BLaER1 (cell line): ENCODE measurements at regions not wholly inside any gene's neighbourhood (a gene's known extent, or its start where the extent isn't known, plus 50 kb on each side); places are given as distances from the start of the nearest gene placed in this dataset.
"Not testable (repeated sequence)": the region's sequence is repeated elsewhere in the genome, so short reads cannot be mapped to it uniquely, and the experiment has no call there.

Source experiments
- H3K27ac ChIP-seq: shearing (Covaris generic); formaldehyde crosslinking; 2 replicates; pipeline ENCODE4 v1.8.1; 2022
- H3K27me3 ChIP-seq: shearing (Covaris generic); formaldehyde crosslinking; 2 replicates; pipeline ENCODE4 v1.8.1; 2022
- H3K36me3 ChIP-seq: shearing (Covaris generic); formaldehyde crosslinking; 2 replicates; pipeline ENCODE4 v1.8.1; 2022
- H3K4me1 ChIP-seq: shearing (Covaris generic); formaldehyde crosslinking; 2 replicates; pipeline ENCODE4 v1.8.1; 2022
- H3K4me2 ChIP-seq: shearing (Covaris generic); formaldehyde crosslinking; 2 replicates; pipeline ENCODE4 v1.8.1; 2022
- H3K4me3 ChIP-seq: shearing (Covaris generic); formaldehyde crosslinking; 2 replicates; pipeline ENCODE4 v1.8.1; 2022
- H3K9ac ChIP-seq: shearing (Covaris generic); formaldehyde crosslinking; 2 replicates; pipeline ENCODE4 v1.8.1; 2022
- H3K9me3 ChIP-seq: shearing (Covaris generic); formaldehyde crosslinking; 2 replicates; pipeline ENCODE4 v1.8.1; 2022
- H4K20me1 ChIP-seq: shearing (Covaris generic); formaldehyde crosslinking; 2 replicates; pipeline ENCODE4 v1.8.1; 2022
- Cebpa-rat ChIP-seq: shearing (Covaris generic); IDR thresholded peaks from 2 replicates; pipeline ENCODE4 v1.8.1; 2022

DNA sequence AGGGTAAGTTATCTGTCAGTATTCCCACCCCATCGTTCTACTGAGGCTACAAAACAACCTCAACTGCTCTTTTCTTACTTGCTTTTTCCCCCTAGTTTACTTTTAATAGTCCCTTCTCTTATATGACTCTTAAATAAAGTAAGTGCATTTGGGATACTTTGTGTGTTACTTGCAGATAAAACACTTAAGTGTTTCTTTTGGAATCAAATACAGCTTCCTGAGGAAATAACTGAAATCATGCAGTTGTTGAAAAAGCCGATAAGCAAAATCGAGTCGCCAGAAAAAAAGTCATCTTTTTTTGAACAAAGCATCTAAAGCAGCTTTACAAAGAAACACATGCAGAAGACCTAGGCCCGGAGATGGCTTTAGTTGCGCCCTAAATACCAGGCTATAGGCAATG is 53.5 kb upstream of the EPB41L4A start:
- no peak overlapping the region for H3K4me3 ChIP-seq
- no peaks in the 10 kb centered on the region for H3K36me3 ChIP-seq
- H3K9ac ChIP-seq, result no peak overlapping the region
- H3K4me1 ChIP-seq, result no peaks in the 10 kb centered on the region
- no peaks in the 10 kb centered on the region for H3K9me3 ChIP-seq
- H4K20me1 ChIP-seq, result no peaks in the 10 kb centered on the region
- TF ChIP-seq Cebpa-rat, result no peak
- H3K4me2 ChIP-seq, result no peak overlapping the region
- no peaks in the 10 kb centered on the region for H3K27me3 ChIP-seq
- H3K27ac ChIP-seq, result no peak overlapping the region

DNA sequence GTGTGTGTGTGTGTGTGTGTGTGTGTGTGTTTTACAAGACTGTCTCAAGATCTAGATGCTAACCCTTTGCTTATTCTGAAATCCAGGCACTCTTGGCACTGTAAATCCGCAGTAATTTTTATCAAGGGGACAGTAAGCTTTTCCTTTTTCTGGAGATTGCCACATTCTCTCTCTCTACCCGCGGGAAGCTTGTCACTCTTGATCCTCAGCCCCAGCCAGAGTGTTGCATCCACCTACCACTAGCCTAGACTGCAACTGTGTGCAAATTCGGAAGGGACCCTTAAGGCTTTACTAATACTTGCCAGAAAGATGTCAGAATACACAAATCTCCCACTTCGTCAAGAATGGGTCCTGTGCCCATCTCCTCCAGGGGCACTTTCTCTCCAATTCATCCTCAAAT is 54.9 kb upstream of the EPB41L4A start:
- no peaks in the 10 kb centered on the region for H3K9me3 ChIP-seq
- H3K4me3 ChIP-seq, result no peak overlapping the region
- H3K4me1 ChIP-seq, result no peaks in the 10 kb centered on the region
- no peaks in the 10 kb centered on the region for H4K20me1 ChIP-seq
- no peak overlapping the region for H3K27ac ChIP-seq
- H3K9ac ChIP-seq, result no peak overlapping the region
- no peak for TF ChIP-seq Cebpa-rat
- no peak overlapping the region for H3K4me2 ChIP-seq
- H3K36me3 ChIP-seq, result no peaks in the 10 kb centered on the region
- H3K27me3 ChIP-seq, result no peaks in the 10 kb centered on the region

GRCh38 chr5:112475747-112476365 is 56.8 kb upstream of the EPB41L4A start:
- TF ChIP-seq Cebpa-rat, result no peak
- Histone ChIP-seq H3K4me3 (no peak overlapping the region), H3K4me1 (no peaks in the 10 kb centered on the region), H3K9ac (no peak overlapping the region), H4K20me1 (no peaks in the 10 kb centered on the region), H3K36me3 (no peaks in the 10 kb centered on the region), H3K9me3 (no peaks in the 10 kb centered on the region), H3K27ac (no peak overlapping the region), H3K4me2 (no peak overlapping the region), H3K27me3 (no peaks in the 10 kb centered on the region)

- H4K20me1 ChIP-seq, result no peaks in the 10 kb centered on the region
- no peaks in the 10 kb centered on the region for H3K36me3 ChIP-seq
- H3K9ac ChIP-seq, result no peak overlapping the region
- H3K4me2 ChIP-seq, result no peak overlapping the region
- no peaks in the 10 kb centered on the region for H3K4me1 ChIP-seq
- no peak overlapping the region for H3K27ac ChIP-seq
- no peaks in the 10 kb centered on the region for H3K9me3 ChIP-seq
- H3K4me3 ChIP-seq, result no peak overlapping the region
- TF ChIP-seq Cebpa-rat, result no peak
- no peaks in the 10 kb centered on the region for H3K27me3 ChIP-seq
Observed at GRCh38 chr5:112479418-112479817, 60.3 kb upstream of the EPB41L4A start.

DNA sequence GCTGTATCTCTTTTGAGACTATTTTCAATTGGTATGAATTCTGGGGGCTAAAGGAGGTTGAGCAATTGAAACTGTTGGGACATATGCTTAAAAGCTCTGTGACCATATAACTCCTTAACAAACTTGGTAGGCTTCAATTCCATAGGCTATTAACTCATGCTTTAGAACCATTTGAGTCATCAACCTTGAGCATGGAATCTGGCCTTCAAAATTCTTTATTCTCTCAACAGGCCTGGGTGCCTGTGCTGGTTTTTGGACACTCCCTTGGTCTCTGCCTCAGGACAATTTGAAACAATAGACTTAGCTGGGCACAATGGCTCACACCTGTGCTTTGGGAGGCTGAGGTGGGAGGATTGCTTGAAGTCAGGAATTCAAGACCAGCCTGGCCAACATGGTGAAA is 61.4 kb upstream of the EPB41L4A start:
- Histone ChIP-seq H3K9me3 (no peaks in the 10 kb centered on the region), H4K20me1 (no peaks in the 10 kb centered on the region), H3K9ac (no peak overlapping the region), H3K4me2 (no peak overlapping the region), H3K27ac (no peak overlapping the region), H3K36me3 (no peaks in the 10 kb centered on the region), H3K4me3 (no peak overlapping the region), H3K27me3 (no peaks in the 10 kb centered on the region), H3K4me1 (no peaks in the 10 kb centered on the region)
- no peak for TF ChIP-seq Cebpa-rat

DNA sequence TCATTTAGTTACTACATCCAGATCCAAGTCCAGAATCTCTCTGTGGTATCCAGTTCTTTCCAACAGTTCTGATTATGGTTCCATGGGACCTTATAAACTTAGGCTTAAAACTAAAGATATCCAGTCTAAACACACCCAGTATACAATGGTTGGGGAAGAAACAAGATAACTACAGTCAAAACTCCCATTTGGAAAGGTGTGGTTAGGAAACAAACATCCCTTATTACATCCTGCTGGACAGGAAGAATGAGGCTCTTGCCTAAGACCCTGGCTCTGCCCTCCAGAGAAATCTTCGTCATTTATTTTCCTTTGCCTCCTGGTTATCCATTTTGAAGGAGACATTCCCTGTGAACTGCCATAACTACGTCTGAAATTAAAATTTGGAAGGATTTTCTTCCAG is 64.6 kb upstream of the EPB41L4A start:
- no peak overlapping the region for H3K9ac ChIP-seq
- H3K27me3 ChIP-seq, result no peaks in the 10 kb centered on the region
- no peaks in the 10 kb centered on the region for H4K20me1 ChIP-seq
- H3K27ac ChIP-seq, result no peak overlapping the region
- peaks cover 3% of the 10 kb centered on the region; the same call in 1 of the 2 replicates for H3K9me3 ChIP-seq
- no peaks in the 10 kb centered on the region for H3K4me1 ChIP-seq
- no peak overlapping the region for H3K4me3 ChIP-seq
- no peak for TF ChIP-seq Cebpa-rat
- H3K36me3 ChIP-seq, result no peaks in the 10 kb centered on the region
- no peak overlapping the region for H3K4me2 ChIP-seq

DNA sequence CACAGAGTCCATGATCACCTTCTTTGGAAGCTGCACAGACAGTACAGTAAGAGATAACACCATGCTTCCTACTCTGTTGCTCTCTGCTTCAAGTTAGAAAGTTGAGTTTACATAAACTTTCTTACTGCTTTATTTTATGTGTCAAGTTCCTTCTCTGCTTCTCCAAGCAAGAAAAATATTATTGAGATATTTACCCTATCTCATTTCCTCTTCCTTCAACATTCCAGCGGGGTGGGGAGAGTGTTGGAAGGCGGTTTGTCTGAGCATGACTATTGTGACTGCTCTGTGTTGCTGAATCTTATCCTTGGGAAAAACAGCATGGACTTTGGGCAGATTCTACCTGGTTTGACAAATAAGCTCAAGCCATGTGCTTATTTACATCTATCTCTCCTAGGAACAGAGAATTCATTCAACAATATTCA is 66.9 kb upstream of the EPB41L4A start:
- TF ChIP-seq Cebpa-rat, result no peak

GRCh38 chr5:112491257-112491656 is 72.2 kb upstream of the EPB41L4A start:
- no peak overlapping the region for H3K4me3 ChIP-seq
- no peak for TF ChIP-seq Cebpa-rat
- no peaks in the 10 kb centered on the region for H3K4me1 ChIP-seq
- H4K20me1 ChIP-seq, result no peaks in the 10 kb centered on the region
- no peaks in the 10 kb centered on the region for H3K27me3 ChIP-seq
- H3K4me2 ChIP-seq, result no peak overlapping the region
- H3K9me3 ChIP-seq, result peaks cover 3% of the 10 kb centered on the region; the same call in 1 of the 2 replicates
- no peaks in the 10 kb centered on the region for H3K36me3 ChIP-seq
- H3K9ac ChIP-seq, result no peak overlapping the region
- no peak overlapping the region for H3K27ac ChIP-seq

More for the DNA sequence above, 66.9 kb upstream of the EPB41L4A start:
- Histone ChIP-seq H3K4me1 (no peaks in the 10 kb centered on the region), H4K20me1 (no peaks in the 10 kb centered on the region), H3K27me3 (no peaks in the 10 kb centered on the region), H3K4me2 (no peak overlapping the region), H3K4me3 (no peak overlapping the region), H3K9me3 (peaks cover 3% of the 10 kb centered on the region; the same call in 1 of the 2 replicates), H3K36me3 (no peaks in the 10 kb centered on the region), H3K27ac (no peak overlapping the region), H3K9ac (no peak overlapping the region)

DNA sequence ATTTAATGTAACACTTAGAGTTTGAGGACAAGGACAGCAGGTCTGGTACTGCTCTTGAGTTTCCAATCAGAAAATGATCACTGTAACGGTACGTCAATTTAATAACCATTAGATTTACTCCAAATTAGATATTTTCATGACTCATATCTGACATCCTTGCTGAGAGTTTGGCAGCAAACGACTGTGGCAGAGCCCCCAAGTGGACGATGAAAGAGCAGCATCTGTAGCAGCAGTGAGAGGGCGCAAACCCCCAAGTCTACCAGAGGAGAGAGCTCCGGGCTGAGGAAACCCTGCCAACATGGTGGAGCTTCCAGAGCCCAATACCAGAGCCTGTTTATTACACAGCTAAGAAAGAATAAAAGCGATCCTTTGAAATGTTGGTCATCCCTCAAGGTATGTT is 73.2 kb upstream of the EPB41L4A start:
- Histone ChIP-seq H3K9ac (no peak overlapping the region), H4K20me1 (no peaks in the 10 kb centered on the region), H3K4me1 (no peaks in the 10 kb centered on the region), H3K9me3 (peaks cover 3% of the 10 kb centered on the region; the same call in 1 of the 2 replicates), H3K36me3 (no peaks in the 10 kb centered on the region), H3K27me3 (no peaks in the 10 kb centered on the region), H3K27ac (no peak overlapping the region), H3K4me2 (no peak overlapping the region), H3K4me3 (no peak overlapping the region)
- no peak for TF ChIP-seq Cebpa-rat

DNA sequence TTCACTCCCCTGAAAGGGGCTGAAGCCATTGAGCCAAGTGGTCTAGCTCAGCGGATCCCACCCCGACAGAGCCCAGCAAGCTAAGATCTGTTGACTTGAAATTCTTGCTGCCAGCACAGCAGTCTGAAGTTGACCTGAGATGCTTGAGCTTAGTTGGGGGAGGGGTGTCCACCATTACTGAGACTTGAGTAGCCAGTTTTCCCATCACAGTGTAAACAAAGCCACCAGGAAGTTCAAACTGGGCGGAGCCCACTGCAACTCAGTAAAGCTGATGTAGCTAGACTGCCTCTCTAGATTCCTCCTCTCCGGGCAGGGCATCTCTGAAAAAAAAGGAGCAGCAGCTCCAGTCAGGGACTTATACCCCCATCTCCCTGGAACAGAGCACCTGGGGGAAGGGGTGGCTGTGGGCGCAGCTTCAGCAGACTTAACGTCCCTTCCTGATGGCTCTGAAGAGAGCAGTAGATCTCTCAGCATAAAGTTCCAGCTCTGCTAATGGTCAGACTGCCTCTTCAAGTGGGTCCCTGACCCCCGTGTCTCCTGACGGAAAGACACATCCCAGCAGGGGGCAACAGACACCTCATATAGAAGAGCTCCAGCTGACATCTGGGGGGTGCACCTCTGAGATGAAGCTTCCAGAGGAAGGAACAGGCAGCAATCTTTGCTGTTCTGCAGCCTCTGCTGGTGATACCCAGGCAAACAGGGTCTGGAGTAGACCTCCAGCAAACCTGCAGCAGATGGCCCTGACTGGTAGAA is 84.8 kb upstream of the EPB41L4A start:
- not testable (repeated sequence) for H3K9me3 ChIP-seq, H3K4me3 ChIP-seq, H3K27ac ChIP-seq, H3K36me3 ChIP-seq, H3K27me3 ChIP-seq, H3K4me1 ChIP-seq, H4K20me1 ChIP-seq, H3K9ac ChIP-seq, H3K4me2 ChIP-seq

- not testable (repeated sequence) for H3K4me1 ChIP-seq, H3K27ac ChIP-seq, H3K9ac ChIP-seq, H4K20me1 ChIP-seq, H3K36me3 ChIP-seq, H3K27me3 ChIP-seq, H3K4me3 ChIP-seq, H3K4me2 ChIP-seq
- H3K9me3 ChIP-seq, result peaks cover 12% of the 10 kb centered on the region
Observed at GRCh38 chr5:112509097-112509496, 90.0 kb upstream of the EPB41L4A start.
